Activated T-cell treated with anti-CD3 and anti-CD28 coated beads, Interleukin-2, amount 50 U/mL, for 4 hours (primary cell): ENCODE measurements at regions not wholly inside any gene's neighbourhood (a gene's known extent, or its start where the extent isn't known, plus 50 kb on each side); places are given as distances from the start of the nearest gene placed in this dataset.

Source experiments
- ATAC-seq, 2 donors: fragments of 200-7000 bp; cut with Tn5 transposase; one replicate each; pipeline ENCODE4 v1.10.0; 2021
- DNase-seq: peaks from one replicate; pipeline ENCODE4 v3.0.0-alpha.2; 2020
- H3K27me3 Mint-ChIP-seq: one replicate; pipeline ENCODE4 v1.8.0; 2021; ENCODE audit warnings: low read depth, mixed read lengths
- H3K36me3 Mint-ChIP-seq: one replicate; pipeline ENCODE4 v1.8.0; 2022; ENCODE audit warnings: mixed read lengths; ENCODE audit not compliant: insufficient read depth
- H3K4me1 Mint-ChIP-seq: one replicate; pipeline ENCODE4 v1.8.0; 2021; ENCODE audit warnings: low read depth, mixed read lengths
- H3K4me3 Mint-ChIP-seq: one replicate; pipeline ENCODE4 v1.8.0; 2021; ENCODE audit warnings: mild to moderate bottlenecking, moderate library complexity, mixed read lengths
- H3K9me3 Mint-ChIP-seq: one replicate; pipeline ENCODE4 v1.8.0; 2021; ENCODE audit warnings: mixed read lengths

DNA sequence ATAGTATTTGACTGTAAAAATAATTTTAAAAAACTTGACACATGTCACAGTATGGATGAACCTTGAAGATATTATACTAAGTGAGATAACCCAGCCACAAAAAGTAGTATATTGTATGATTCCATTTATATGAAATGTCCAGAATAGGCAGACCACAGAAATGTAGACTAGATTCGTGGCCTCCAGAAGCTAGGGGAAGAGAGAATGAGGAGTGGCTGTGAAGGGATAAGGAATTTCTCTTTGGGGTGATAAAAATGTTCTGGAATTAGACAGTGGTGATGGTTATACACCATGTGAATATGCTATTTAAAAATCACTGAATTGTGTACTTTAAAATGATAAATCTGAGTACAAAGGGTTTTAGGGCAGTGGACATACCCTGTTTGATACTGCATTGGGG lies 253.1 kb upstream of the DYNLRB2 start:
- no peak overlapping the region for H3K4me3 Mint-ChIP-seq
- ATAC-seq (no peak), DNase-seq (no peak)
- no peaks in the 10 kb centered on the region for H3K4me1 Mint-ChIP-seq
- no peaks in the 10 kb centered on the region for H3K9me3 Mint-ChIP-seq
- H3K27me3 Mint-ChIP-seq: peaks cover 4% of the 10 kb centered on the region
- no peaks in the 10 kb centered on the region for H3K36me3 Mint-ChIP-seq

DNA sequence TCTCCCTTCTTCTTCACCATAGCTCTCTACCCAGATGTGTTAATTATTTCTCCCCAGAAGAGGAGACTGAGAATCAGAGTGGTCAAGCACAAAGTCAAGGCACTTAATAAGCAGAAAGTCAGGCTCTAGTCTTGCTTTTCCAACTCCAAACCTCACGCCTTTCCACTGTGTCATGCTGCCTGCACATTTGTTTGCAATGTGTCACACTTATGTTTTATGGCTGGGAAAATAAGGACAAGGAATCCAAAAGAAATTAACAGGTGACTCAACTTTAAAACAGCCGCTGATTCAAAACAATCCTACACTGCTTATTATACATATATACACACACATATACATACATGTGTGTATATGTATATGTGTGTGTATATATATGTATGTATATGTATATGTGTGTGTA lies 255.7 kb upstream of the DYNLRB2 start:
- ATAC-seq (no peak), DNase-seq (no peak)
- Mint-ChIP-seq H3K9me3 (no peaks in the 10 kb centered on the region), H3K4me1 (no peaks in the 10 kb centered on the region), H3K36me3 (no peaks in the 10 kb centered on the region), H3K4me3 (no peak overlapping the region), H3K27me3 (peaks cover 4% of the 10 kb centered on the region)

DNA sequence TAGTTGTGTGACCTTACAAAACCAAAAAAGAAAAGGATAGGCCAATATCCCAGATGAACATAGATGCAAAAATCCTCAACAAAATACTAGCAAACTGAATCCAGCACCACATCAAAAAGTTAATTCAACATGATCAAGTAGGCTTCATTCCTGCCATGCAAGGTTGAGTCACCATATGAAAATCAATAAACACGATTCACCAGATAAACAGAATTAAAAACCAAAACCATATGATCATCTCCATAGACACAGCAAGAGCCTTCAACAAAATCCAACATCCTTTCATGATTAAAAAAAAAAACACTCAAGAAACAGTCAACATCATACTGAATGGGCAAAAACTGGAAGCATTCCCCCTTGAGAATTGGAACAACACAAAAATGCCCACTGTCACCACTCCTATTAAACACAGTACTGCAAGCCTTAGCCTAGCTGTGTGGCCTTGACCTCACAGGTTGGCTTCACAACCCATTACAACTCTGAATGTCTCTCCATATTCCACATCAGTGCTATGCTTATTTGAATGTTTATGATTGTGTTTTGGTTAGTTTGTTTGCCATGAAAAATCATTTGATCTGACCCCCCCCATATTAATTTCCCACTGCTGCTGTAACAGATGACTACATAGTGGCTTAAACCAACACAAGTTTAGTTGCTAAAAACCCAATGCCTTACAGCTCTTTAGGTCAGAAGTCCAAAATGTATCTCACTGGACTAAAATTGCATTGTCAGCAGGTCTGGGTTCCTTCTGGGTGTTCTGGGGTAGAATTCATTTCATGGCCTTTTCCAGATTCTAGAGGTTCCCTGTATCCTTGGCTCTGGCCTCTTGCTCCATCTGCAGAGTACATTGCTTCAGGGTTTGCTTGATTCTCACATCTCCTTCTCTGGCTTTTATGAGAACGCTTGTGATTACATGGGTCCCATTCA lies 257.1 kb upstream of the DYNLRB2 start:
- Mint-ChIP-seq H3K36me3 (no peaks in the 10 kb centered on the region), H3K4me3 (no peak overlapping the region), H3K9me3 (no peaks in the 10 kb centered on the region), H3K4me1 (no peaks in the 10 kb centered on the region), H3K27me3 (peaks cover 4% of the 10 kb centered on the region)
- DNase-seq: no peak
- ATAC-seq: no peak

DNA sequence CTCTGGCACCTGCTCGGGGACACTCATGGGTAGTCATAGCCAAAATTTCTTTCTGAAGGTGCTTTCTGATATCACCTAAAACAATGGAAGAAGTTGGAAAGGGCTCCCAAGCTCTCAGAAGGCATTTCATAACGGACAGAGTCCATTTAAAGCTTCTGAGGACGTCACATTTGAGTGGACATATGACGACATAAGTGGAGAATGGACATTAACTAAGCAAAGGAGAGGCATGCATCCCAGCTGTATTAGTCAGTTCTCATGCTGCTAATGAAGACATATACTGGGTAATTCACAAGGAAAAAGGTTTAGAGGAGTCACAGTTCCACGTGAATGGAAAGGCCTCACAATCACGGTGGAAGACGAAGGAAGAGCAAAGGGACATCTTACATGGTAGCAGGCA lies 260.2 kb upstream of the DYNLRB2 start:
- H3K36me3 Mint-ChIP-seq: no peaks in the 10 kb centered on the region
- no peaks in the 10 kb centered on the region for H3K4me1 Mint-ChIP-seq
- ATAC-seq (no peak), DNase-seq (no peak)
- H3K27me3 Mint-ChIP-seq: peaks cover 1% of the 10 kb centered on the region
- H3K4me3 Mint-ChIP-seq: no peak overlapping the region
- H3K9me3 Mint-ChIP-seq: no peaks in the 10 kb centered on the region

DNA sequence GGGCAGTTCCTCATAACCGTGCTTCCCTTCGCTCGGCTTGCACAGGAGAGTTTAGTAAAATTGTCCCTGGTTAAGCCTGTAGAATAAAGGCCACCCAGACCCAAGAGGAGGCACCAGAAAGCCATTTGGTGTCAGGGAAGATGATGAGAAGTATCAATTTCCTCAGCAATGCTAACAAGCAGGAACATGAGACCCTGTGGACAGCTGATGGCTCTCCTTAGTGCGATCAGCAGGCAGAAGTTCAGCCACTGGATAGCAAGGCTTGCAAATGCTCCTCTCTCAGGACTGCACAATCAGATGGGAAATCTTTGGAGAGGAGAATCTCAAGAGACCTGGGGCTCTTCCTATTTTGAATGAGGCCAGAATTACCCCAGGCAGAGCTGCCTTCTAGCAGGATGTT lies 261.1 kb upstream of the DYNLRB2 start:
- Mint-ChIP-seq H3K36me3 (no peaks in the 10 kb centered on the region), H3K4me3 (no peak overlapping the region), H3K27me3 (no peaks in the 10 kb centered on the region), H3K9me3 (no peaks in the 10 kb centered on the region), H3K4me1 (no peaks in the 10 kb centered on the region)
- DNase-seq (no peak), ATAC-seq (no peak)

DNA sequence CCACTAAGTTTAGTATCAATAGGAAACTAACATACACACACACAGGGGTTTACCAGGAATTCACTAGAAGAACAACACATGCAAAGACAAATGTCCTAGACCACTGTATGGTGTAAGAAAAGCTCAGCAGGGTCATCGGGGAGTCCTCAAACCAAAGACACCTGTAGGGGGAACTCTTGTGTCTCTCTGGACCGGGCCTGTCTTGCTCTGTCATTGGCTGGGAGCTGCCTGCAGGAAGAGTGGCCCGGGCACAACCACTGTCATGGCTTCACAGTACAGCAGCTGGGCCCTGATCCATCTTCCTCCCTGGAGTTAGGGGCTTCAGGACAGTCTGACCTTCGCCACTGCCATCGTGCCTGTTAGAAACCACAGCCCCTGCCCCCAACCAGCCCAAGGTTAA lies 263.6 kb upstream of the DYNLRB2 start:
- no peak for ATAC-seq
- Mint-ChIP-seq H3K27me3 (peaks cover 4% of the 10 kb centered on the region), H3K9me3 (no peaks in the 10 kb centered on the region), H3K4me1 (no peaks in the 10 kb centered on the region), H3K4me3 (no peak overlapping the region), H3K36me3 (no peaks in the 10 kb centered on the region)
- no peak for DNase-seq

DNA sequence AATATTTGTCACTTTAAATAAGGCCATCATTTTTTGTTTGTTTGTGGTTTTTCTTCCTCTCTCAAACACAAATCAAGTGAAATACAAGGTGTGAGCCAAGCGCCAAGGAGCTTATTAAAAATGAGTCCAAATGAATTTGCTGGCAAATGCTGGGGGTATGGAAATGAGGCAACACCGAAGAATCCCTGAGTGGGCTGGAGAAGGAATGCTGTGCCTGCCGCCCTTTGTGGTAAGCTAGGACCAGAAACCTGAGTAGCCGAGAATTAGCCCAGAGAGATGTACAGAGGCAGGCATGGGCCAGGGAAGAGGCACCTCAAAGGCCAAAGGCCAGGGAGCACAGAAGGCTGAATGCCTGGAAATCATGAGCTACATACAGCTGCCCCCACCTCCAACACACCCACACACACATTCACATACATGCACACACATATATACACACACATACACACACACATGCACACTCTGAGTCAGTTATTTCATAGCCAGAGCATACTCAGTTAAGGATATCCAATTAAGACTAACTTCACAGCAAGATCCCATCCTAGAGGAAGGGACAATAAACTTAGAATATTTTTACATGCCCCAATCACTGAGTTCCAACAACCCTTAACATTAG lies 266.1 kb upstream of the DYNLRB2 start:
- no peaks in the 10 kb centered on the region for H3K9me3 Mint-ChIP-seq
- ATAC-seq (no peak), DNase-seq (no peak)
- peaks cover 4% of the 10 kb centered on the region for H3K27me3 Mint-ChIP-seq
- H3K4me3 Mint-ChIP-seq: no peak overlapping the region
- H3K4me1 Mint-ChIP-seq: no peaks in the 10 kb centered on the region
- no peaks in the 10 kb centered on the region for H3K36me3 Mint-ChIP-seq

DNA sequence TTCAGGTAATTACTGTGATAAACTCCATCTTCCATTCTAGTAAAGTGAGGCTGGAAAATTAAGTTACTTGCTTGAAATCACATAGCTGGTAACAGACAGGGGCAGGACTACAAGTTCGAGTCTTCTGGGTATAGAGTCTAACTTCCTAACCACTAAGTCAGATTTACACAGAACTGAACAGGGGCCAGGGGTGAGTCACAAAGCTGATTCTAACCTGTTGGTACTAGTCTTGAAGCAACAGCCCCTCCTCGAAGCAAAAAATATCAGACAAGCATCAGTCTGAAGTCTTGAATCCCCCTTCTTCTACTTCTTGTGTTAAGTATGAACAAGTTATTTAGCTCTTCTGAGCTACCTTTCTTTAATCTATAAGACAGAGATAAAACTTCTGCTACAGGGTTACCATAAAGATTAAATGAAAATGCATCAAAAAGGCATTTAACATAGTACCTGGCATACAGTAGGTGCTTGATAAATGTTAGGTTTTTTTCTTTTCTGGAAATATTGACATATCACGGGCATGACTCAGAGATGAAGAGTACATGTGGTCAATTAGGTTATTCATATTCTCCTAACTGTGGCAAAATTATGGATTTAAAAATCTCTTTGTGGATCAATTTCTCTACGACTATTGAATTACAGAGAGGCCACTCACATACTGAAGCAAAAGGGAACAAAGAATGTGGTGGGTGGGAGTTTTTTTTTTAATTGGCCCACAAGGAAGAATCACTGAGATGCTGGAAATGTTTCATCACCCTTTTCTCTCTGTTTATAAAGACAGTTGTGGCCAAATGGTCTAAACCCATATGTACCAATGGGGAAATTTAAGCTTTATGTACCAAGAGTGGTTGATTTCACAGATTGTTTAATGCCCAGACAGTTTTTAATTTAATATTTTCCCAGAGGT lies 266.9 kb upstream of the DYNLRB2 start:
- DNase-seq: no peak
- H3K4me3 Mint-ChIP-seq: no peak overlapping the region
- H3K4me1 Mint-ChIP-seq: no peaks in the 10 kb centered on the region
- no peaks in the 10 kb centered on the region for H3K9me3 Mint-ChIP-seq
- no peak for ATAC-seq
- H3K27me3 Mint-ChIP-seq: peaks cover 4% of the 10 kb centered on the region
- no peaks in the 10 kb centered on the region for H3K36me3 Mint-ChIP-seq

DNA sequence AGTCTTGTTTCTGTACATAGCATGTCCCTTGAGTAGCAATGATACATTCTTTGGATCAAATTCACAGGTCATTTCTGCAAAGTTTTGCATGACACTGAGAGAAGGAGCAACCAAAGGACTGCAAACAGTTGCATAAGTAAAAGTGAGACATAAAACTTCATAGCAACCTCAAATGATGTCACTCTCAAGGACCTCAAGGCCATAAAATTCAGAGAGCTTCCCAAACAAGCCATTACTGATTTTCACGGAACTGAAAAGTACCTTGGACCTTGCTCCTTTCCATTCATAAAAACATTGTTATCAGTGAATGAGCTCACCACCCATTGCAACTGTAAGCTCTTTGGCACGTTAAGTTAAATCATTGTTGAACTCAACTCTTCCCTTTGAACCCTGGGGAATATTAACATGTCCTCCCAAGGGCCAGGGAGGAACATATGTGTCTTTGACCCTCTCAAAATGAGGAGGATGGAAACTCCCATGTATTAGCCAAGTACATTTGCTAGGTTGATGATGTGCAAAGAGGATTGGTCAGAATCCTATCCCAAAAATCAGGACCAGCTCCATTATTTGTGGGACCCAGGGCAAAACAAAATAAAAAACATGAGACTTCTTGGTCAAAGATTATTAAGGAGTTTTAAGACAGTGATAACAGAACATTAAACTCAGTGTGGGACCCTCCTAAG lies 275.0 kb upstream of the DYNLRB2 start:
- Mint-ChIP-seq H3K4me1 (no peaks in the 10 kb centered on the region), H3K27me3 (peaks cover 8% of the 10 kb centered on the region), H3K4me3 (no peak overlapping the region), H3K9me3 (no peaks in the 10 kb centered on the region), H3K36me3 (no peaks in the 10 kb centered on the region)
- no peak for ATAC-seq
- DNase-seq: no peak

DNA sequence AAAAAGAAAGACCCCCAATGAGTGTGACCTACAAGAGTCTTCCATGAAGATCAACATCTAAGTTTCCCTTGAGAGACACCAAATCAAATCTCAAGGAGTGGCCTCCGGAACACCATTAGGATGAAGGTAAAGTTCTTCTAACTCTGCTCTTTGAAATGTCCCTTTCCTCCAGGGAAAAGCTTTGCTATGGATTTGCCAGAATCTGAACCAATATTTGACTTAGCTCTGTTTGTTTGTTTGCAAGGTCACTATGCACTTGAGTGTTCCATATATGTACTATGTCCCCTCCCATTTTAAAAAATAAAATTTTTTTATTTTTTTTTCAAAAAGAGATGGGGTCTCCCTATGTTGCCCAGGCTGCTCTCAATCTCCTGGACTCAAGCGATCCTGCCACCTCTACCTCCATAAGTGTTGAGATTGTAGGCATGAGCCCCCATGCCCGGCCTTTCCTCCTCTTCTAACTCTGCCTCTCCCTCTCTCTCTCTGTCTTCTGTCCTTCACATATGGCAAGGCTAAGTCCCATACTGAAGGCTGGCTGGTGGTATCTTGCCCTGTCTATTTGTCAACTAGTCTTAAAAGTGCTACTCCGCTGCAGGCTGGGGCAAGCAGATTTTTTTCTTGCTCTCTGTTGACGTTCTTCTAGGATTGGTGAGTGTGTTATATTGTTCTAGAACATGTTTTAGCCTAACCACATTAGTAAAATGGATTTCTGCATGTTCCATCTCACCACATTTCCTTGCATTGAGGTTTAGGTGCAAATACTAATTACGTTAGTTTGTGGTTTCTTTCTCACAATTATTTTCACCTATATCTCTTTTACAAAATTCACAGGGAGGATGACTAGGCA lies 276.7 kb upstream of the DYNLRB2 start:
- Mint-ChIP-seq H3K4me3 (no peak overlapping the region), H3K36me3 (no peaks in the 10 kb centered on the region), H3K27me3 (peaks cover 8% of the 10 kb centered on the region), H3K4me1 (no peaks in the 10 kb centered on the region), H3K9me3 (no peaks in the 10 kb centered on the region)
- DNase-seq: no peak
- ATAC-seq: no peak

DNA sequence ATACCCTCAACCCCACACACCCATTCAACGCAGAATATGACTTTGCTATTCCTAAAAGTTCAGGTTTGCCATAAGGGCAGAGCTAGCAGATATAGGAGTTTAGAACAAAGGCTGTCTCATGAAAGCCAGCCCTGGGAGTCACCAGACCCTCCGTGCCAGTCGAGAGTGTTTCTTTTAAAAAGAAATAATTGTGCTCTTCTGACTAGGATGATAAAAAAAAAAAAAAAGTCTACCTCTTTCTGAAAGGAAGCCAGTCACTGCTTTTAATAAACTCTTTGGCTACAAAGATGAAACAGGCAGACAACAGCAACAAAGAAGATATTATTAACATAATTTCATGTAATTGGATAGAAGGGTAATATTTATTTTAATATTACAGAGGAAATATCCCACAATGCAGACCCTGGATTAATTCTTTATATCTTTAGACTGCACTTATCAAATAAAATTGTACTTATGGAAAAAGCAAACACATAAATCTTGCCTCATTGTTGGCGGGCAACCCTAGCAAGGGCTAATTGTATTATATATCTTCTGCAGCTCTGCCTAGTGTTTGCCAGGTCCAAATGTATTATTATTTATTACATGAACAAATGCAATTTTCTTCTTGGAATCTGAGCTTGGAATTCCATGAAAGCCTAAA lies 277.5 kb upstream of the DYNLRB2 start:
- no peak for ATAC-seq
- no peaks in the 10 kb centered on the region for H3K4me1 Mint-ChIP-seq
- peaks cover 8% of the 10 kb centered on the region for H3K27me3 Mint-ChIP-seq
- no peaks in the 10 kb centered on the region for H3K36me3 Mint-ChIP-seq
- no peak overlapping the region for H3K4me3 Mint-ChIP-seq
- DNase-seq: no peak
- no peaks in the 10 kb centered on the region for H3K9me3 Mint-ChIP-seq

DNA sequence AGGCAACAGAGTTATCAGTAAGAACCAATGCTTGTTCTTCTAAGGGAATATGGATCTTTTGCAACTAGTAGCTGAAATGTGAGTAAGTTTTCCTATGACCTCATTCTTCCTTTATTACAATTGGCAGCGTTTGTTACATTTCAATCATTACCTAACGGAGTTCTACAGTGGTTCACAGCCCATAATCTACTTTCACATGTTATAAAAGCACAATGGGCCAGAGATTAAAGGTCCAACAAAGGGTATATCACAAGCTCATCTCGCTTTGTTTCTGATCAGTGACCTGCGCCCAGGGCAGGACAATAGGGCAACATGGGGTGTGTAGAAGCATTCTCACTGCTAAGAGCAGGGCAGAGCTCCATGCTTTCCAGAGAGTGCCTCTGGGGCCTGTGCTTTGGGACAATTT lies 279.9 kb upstream of the DYNLRB2 start:
- H3K27me3 Mint-ChIP-seq: peaks cover 8% of the 10 kb centered on the region
- H3K4me3 Mint-ChIP-seq: no peak overlapping the region
- ATAC-seq (no peak), DNase-seq (no peak)
- no peaks in the 10 kb centered on the region for H3K9me3 Mint-ChIP-seq
- H3K4me1 Mint-ChIP-seq: no peaks in the 10 kb centered on the region
- H3K36me3 Mint-ChIP-seq: no peaks in the 10 kb centered on the region

DNA sequence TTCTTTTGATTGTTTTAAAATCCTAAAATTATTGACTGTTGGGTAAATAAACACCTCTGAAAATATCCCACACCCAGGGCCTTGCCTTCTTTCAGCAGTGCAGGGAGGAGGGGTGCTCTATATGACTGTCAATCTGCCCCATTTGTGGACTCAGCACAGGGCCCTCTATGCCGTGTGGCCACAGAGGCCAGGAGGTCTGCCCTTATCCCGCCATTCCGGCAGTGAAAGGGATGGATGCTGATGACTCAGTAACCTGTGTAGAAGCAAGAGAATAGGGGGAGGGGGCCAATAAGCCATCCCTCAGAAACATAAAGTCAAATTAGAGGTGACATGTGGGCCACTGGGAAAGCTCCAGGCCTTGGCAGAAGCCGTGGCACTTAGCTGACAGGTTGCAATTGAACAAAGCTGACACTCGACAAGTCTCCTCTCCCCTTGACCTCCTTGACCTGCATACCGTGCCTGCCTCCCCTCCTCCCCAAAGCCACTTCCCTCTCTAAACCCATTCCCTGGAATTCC lies 281.4 kb upstream of the DYNLRB2 start:
- no peaks in the 10 kb centered on the region for H3K9me3 Mint-ChIP-seq
- no peaks in the 10 kb centered on the region for H3K36me3 Mint-ChIP-seq
- H3K4me3 Mint-ChIP-seq: no peak overlapping the region
- ATAC-seq (no peak), DNase-seq (no peak)
- H3K4me1 Mint-ChIP-seq: no peaks in the 10 kb centered on the region
- H3K27me3 Mint-ChIP-seq: peaks cover 5% of the 10 kb centered on the region
